LHCN-M2 (cell line): ENCODE measurements at regions not wholly inside any gene's neighbourhood (a gene's known extent, or its start where the extent isn't known, plus 50 kb on each side); places are given as distances from the start of the nearest gene placed in this dataset.
"Not testable (repeated sequence)": the region's sequence is repeated elsewhere in the genome, so short reads cannot be mapped to it uniquely, and the experiment has no call there.

Source experiments
- DNase-seq: peaks from one replicate; pipeline ENCODE4 v3.0.0-alpha.2; 2012; ENCODE audit warnings: low read depth

DNA sequence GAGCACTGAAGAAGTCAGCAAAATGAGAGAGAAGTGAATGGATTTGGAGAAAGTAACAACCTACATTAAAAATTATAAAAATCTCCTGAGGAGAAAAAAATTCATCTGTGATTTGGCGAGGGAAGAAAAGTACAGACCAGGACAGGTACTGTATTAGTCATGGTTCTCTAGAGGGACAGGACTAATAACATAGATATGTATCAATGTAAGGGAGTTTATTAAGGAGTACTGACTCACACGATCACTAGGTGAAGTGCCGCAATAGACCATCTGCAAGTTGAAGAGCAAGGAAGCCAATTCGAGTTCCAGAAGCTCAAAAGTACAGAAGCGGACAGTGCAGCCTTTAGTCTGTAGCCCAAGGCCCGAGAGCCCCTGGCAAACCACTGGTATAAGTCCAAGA, 1004.4 kb upstream of the ALCAM start:
- no peak for DNase-seq

DNA sequence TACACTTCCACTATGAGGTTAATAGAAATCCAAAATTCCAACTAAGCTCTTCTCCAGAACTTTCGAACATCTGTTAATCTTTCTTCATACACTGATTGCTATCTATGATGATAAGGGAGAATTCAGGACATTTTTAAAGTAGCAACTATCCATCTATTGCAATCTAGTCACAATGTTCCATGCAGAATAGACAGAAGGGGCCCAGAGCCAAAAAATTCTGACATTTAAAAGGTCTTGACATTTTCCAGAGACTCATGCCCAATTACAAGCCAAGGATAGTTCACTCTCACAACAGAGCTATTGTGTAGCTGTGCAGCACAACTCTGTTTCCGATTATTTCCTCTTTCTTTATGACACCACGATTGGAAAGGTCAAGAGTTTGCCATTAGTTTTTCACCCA, 999.7 kb upstream of the ALCAM start:
- DNase-seq, result no peak

DNA sequence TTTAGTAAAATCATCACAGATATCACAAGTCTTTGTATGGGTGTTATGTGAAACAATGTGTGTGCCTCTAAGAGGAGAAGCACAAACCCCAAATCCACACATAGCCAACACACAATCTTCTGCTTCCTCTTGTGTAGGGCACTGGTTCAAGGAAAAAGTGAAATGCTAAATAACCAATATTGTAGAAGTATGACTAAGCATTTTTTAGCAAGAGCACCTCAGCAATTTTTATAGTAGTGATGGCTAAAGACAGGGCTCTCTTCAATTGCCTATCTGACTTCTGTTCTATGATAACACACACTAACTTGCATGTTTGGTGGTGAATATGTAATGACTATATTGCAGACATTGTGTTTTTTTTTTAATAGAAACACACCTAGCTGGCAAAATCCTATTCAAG, 997.9 kb upstream of the ALCAM start:
- no peak for DNase-seq

DNA sequence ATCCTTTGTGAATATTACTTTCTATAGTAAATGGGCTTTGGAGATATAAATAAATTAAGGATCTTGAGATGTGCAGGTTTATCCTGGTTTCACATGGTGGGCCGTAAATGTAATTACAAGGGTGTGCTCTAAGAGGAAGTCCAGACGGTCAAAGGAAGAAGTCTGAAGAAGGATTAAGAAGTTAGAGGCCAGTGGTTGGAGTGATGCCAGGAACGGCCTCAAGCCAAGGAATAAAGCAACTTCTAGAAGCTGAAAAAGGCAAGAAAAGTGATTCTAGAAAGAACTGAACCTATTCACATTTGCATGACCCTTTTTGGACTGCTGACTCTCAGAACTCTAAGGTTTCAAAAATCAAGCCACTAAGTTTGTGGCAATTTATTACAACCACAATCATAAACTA, 981.3 kb upstream of the ALCAM start:
- DNase-seq, result no peak

DNA sequence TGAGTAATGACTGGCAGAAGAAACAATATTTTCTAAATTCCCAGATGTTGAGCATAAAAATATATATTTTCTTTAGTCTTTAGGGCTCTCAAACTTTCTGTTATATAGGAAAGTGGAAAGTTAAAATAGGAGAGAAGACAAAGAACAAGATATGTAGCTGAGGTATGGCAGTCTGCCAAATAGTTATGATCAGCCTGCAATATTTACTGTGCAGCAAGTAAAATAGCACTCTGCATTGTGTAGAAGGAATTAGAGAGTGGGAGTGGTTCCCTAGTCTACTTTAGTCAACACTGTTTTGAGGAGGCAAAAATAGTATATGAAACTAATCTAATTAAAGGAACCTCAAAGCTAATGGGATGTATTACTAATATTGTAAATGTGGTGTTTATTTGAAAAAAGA, 978.1 kb upstream of the ALCAM start:
- DNase-seq, result peak; percentile 36

DNA sequence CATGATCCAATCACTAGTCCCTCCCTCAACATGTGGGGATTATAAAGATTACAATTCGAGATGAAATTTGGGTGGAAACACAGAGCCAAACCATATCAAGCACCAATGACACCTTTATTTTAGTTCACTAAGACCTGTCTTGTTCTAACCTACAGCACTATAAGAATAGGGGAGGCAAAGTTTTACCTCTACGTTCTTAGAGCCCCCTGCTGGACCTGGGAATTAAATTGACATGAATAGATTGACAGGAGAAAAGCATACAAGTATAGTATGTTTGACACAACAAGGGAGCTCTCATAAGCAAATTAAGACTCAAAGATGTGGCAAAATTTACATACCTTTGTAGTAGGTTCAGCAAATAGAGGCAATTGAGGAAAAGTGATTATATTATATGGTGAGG, 974.4 kb upstream of the ALCAM start:
- no peak for DNase-seq

DNA sequence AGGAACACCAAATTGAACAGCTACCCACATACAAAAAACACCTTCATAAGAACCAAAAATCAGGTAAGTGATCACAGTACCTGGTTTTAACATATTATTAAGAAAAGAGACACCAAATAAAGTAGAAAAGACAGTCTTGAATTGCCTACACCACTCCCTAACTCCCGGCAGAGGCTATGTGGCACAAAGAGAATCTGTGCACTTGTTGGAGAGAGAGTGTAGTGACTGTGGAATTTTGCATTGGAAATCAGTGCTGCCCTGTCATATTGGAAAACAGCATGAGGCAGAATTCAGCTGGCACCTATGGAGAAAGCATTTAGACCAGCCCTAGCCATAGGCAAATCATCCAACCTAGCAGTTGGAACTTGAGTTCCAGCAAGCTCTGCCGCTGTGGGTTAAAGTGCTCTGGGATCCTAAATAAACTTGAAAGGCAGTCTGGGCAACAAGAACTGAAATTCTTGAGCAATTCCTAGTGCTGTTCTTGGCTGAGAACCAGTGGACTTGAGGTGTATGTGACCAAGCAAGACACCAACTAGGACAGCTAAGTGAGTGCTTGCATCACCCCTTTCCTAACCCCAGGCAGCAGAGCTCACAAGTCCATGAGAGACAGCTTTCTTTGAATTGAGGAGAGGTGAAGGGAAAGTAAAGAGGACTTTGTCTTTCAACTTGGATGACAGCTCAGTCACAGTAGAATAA, 969.6 kb upstream of the ALCAM start:
- no peak for DNase-seq

DNA sequence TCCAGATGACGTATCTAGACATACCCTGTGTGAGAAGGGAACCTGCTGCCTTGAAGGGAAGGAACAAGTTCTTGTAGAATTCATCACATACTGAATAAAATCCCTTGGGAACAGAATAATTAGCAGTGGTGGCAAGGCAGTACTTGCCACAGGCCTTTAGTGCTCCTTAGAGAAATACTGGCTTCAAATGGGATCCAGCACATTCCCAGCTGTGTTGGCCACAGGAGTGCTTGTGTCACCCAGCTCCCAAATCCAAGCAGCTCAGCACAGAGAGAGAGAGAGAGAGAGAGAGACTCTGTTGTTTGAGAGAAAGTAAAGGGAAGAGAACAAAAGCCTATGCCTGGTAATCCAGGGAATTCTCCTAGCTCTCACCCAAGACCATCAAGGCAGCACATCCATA, 969.0 kb upstream of the ALCAM start:
- peak; percentile 4 for DNase-seq

DNA sequence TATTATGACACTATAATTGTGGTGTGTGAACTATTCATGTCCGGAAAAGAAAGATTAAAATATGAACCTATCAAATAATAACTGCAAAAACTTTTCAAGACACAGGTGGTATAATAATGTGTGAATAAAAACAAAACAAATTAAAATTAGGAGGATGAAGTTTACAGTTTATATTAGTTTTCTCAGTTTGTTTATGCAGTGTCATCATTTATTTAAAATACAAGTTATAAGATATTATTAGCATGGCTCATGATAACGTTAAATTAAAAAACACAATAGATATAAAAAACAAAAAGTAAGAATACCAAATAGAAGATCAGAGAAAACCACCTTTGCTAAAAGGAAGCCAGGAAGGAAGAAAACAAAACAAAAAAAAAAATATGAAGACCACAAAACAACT, 963.8 kb upstream of the ALCAM start:
- no peak for DNase-seq

DNA sequence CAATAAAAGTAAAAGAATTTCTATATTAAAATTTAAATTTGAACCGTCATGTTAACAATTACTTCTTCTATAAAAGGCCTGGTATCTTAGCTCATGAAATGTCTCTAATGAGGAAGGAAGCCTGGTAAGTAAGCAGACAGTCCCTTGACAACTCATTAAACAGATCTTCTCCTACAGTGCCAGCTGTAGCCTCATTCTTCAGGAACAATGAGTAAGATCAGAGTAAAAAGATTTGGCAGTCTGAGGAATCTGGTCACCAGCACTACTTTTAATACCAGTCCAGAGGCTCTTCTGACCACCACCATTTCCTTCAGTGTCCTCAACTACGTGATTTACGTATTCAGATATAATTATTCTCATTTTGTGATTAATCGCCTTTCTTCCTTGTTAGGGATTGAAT, 955.0 kb upstream of the ALCAM start:
- peak; percentile 7 for DNase-seq

DNA sequence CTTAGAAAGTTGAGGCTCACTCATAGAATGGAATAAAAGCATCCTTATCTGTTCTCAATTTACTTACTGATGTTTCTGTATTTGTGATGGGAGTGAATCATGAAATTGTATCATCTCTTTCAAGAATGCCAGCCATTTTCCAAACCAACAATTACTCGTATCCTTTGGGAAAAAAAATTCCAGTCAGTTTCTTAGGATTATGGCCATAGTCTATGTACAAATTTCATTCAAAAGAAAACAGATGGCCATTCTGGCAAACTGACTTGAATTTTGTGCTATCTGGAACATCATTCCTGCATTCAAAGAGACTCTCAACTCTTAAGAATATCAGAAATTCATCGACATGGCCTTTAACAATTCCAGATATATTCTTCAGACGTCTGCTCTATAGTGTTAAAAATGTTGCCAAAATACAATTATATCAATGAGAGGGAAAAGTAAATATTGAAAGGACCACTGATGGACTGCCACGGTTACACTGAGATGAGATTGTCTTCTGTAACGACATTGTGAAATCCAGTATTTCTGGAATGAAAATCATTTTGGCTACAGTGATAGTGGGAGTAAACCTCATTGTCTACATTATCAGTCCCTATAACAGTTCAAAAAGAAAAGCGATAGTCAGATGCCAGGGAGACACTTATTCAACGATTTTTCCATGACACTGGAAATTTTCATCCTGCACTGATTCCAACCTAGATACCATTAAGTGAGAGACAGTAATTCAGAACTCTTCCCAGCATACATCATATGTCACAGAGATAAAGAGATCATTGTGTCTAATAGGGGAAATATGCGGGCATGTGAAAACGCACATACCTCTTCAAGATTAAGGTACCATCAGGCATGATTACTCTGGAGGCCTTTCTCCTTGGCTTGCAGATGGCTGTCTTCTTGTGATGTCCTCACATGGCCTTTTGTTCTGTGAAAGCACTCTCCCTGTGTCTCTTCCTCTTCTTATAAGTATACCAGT, 953.8 kb upstream of the ALCAM start:
- peak; percentile 5 for DNase-seq

DNA sequence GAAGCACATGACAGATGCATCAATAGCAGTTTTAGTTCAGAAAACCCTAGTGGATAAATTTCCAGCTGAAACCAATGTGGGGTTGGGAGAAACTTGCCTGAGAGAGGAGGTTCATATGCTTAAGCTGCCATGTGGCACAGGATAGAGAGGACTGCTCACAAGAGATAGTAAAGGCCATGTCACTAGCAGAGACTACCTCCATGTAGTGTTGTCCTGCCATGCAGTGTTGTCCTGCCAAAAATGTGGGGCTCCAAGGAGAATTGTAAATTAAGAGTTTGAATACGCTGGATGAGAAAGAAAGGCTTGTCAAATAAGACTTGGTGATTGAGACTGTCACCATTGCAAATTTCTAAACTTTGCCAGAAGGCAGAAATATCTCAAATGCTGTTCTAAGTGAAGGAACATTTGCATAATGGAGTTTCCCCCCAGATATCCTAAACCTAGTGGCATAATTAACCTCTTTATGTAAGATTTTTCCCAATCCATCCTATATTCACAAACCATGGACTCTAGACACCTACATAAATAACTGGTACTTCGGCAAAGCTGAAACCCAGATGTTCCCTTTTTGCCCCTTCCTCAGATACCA, 938.3 kb upstream of the ALCAM start:
- DNase-seq, result no peak

DNA sequence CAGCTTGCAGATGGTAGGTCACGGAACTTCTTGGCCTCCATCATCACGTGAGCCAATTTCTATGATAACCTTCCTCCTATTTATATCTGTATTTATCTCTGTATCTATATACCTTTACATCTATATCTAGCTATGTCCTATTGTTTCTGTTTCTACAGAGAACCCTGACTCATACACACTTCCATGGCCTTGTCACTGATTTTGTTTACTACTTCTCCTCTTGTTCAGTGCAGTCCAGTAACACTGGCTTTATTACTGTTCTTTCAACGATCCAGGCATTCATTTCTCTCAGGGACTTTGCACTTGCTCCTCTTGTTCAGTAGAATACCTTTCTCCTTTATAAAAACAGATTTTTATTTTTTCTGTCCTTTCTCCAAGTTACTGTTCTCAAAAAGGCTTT, 937.0 kb upstream of the ALCAM start:
- no peak for DNase-seq

DNA sequence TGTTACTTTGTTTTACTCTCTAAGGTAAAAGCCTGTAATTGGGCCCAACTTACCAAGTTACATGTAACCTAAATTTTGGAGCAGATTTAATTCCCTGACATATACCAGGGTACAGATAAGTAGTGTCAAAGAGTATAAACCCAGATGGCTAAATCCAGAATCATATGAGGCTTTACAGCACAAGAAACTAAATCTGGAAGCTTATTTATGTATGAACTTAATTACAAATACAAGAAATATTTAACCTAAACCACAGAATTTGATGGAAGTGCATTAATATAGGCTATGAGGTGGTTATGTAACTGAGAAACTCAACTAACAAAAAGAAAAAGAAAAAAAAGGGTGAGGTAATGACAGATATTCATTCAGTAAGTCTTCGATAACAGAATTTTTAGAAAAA, 930.2 kb upstream of the ALCAM start:
- DNase-seq, result peak; percentile 14

DNA sequence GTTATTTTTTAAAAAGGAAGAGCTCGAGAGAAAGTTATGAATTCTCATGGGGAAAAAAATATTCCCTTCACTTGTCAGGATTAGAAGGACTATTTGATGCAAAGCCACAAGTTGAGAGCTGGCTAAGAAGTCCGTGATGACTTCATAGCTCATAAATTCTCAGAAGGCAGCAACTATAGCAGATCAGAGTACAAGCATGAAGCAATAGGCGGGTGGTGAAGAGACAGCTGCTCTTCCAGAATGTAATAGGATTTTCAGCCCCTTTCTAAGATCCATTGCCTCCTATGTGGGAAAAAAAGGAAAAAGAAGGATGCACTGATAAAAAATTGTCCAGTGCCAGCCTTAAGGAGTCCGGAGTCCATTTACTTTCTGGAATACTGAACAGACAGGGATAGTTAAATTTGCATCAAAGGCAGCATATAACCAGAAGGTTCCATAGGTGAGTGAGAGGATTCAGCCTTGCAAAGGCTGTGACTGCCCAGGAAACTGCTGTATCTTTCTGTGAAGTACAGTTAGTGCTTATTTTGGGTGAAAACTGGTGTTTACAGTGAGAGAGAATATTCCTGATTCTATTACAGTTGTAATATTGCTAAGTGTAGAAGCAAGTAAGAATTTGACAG, 929.5 kb upstream of the ALCAM start:
- peak; percentile 94 for DNase-seq

DNA sequence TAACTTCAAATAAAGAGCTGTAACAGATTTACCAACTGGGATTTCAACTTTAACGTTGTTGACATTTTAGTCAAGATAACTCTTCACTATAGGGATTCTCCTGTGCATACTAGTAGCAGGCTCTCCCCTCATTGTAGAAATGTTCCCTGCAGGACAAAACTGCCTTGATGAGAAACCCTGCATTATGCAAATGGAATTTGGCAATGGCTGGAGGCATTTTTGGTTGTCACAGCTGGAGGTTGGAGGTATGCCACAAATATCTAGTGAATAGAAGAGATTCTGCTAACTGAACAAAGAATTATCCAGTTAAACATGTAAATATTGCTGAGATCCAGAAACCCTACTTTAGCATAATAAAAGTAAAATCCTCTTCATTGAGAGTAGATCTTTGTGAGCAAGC, 928.8 kb upstream of the ALCAM start:
- peak; percentile 71 for DNase-seq

DNA sequence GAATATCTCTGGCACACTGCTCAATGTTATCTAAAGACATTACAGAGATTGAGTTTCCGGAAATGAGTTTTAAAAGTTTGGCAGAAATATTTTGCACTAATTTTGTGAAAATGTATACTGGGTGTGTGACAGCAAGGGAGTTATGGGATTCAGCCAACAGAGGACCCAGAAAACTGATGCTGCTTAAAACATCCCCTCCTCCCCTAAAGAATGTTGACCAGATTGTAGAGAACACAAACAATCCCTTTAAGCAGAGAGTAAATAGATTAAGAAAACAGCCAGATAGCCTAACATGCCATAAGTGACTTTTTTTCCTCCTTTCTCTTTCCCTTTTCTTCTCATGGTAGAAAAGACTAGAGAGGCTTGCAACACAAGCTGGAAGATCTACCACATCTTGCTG, 928.0 kb upstream of the ALCAM start:
- no peak for DNase-seq

DNA sequence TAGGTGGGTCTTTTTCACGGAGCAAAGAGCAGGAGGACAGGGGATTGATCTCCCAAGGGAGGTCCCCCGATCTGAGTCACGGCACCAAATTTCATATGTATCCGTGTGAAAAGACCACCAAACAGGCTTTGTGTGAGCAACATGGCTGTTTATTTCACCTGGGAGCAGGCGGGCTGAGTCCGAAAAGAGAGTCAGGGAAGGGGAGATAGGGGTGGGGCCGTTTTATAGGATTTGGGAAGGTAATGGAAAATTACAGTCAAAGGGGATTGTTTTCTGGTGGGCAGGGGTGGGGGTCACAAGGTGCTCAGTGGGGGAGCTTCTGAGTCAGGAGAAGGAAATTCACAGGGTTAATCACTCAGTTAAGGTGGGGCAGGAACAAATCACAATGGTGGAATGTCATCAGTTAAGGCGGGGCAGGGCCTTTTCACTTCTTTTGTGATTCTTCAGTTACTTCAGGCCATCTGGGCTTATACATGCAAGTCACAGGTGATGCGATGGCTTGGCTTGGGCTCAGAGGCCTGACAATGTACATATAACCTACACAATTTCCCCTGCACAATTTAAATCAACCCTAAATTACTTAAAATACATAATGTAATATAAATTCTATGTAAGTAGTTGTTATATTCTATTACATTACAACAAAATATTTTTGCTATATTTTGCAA, 921.3 kb upstream of the ALCAM start:
- not testable (repeated sequence) for DNase-seq

DNA sequence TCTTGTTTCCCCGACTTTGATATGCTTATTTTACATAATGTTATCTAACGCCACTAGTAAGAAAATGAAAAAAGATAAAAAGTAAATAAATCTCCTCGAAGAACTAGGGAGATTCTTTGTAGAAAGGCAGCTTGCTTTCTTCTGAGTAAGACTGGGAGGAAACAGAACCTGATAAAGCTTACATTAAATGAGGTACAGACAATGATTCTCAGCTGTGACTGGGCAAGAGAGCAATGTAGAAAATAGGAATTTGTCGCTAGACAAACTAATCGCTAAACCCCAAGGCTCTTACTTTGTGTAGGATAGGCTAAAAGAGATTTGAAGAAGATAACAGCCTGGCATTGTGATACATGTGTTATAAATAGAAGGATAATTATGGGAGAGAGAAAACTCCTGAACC, 919.0 kb upstream of the ALCAM start:
- DNase-seq, result no peak

DNA sequence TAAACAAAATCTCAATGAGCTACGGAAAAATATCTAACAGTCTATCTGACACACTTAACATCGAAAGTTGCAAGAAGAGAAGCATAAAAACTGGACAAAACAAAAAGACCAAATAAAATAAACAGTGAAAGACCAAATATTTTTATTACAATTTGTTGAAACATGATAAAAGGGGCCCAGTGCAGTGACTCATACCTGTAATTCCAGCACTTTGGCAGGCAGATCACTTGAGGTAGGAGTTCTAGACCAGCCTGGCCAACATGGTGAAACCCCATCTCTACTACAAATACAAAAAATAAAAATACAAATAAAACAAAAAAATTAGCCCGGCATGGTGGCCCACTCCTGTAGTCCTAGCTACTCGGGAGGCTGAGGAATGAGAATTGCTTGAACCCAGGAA, 914.0 kb upstream of the ALCAM start:
- peak; percentile 5 for DNase-seq

DNA sequence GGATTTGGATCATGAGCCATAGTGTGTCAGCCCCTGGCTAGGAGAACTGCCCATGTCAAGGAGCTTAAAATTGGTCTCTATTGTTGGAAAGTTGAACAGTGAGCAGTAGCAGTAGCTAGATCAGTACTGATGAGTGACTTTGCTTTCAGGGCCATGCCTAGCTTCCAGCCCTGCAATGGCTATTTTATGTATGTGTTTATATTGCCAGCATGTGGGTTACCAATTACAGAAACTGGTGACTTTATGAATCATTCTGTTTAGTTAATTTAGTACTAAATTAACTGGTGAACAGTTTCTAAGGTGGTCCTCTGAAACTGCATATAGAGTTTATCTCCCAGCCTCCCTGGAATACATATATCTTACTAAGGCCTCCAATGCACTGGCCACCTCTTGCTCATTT, 908.1 kb upstream of the ALCAM start:
- DNase-seq, result no peak
